ENCODE measurements at regions not wholly inside any gene's neighbourhood (a gene's known extent, or its start where the extent isn't known, plus 50 kb on each side); places are given as distances from the start of the nearest gene placed in this dataset.

- no peak for TF ChIP-seq EZH2 (IDR thresholded peaks at IDR 0.05; ENCODE audit: borderline replicate concordance, insufficient read depth, low read depth, low read length, poor library complexity, severe bottlenecking)
- TF ChIP-seq, protein P1, sequence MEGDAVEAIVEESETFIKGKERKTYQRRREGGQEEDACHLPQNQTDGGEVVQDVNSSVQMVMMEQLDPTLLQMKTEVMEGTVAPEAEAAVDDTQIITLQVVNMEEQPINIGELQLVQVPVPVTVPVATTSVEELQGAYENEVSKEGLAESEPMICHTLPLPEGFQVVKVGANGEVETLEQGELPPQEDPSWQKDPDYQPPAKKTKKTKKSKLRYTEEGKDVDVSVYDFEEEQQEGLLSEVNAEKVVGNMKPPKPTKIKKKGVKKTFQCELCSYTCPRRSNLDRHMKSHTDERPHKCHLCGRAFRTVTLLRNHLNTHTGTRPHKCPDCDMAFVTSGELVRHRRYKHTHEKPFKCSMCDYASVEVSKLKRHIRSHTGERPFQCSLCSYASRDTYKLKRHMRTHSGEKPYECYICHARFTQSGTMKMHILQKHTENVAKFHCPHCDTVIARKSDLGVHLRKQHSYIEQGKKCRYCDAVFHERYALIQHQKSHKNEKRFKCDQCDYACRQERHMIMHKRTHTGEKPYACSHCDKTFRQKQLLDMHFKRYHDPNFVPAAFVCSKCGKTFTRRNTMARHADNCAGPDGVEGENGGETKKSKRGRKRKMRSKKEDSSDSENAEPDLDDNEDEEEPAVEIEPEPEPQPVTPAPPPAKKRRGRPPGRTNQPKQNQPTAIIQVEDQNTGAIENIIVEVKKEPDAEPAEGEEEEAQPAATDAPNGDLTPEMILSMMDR (IDR thresholded peaks at IDR 0.05), result no peak
Measured at GRCh38 chr5:168142402-168142801, 149.0 kb upstream of the WWC1 start.
